ENCODE measurements at regions not wholly inside any gene's neighbourhood (a gene's known extent, or its start where the extent isn't known, plus 50 kb on each side); places are given as distances from the start of the nearest gene placed in this dataset.

DNA sequence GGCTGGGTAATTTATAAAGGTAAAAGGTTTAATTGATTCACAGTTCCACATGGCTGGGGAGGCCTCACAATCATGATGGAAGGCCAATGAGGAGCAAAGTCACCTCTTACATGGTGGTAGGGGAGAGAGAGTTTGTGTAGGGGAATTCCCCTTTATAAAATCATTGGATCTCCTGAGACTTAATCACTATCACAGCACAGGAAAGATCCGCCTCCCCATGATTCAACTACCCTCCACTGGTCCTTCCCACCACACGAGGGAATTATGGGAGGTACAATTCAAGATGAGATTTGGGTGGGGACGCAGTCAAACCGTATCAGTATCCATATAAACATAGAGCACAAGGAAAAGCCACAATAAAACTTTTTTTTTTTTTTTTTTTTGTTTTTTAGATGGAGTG, 172.6 kb upstream of the PIEZO2 start:
- 45% methylated on average over 4 of the region's 4 CpGs for WGBS (ENCODE audit: low lambda C conversion rate)
- Histone ChIP-seq H3K9ac (no peak overlapping the region; the same call in 1 of the 2 replicates), H3K27ac (ENCODE audit: low read depth in 2 of 2, low read length in 1 of 2) (peak overlapping the region in 1 of 2 experiments; percentile 95; a peak in 3 of 4 replicates), H3K9me3 (no peaks in the 10 kb centered on the region), H3K27me3 (ENCODE audit: insufficient read depth) (no peaks in the 10 kb centered on the region), H3F3A (replicated peaks; ENCODE audit: insufficient read depth) (peaks cover 55% of the 10 kb centered on the region), H3K4me1 (ENCODE audit: control insufficient read depth in 1 of 2, insufficient read depth in 2 of 2, low read depth in 1 of 2, low read length in 1 of 2) (peaks cover 2 to 40% of the 10 kb centered on the region in 2 experiments), H3K36me3 (replicated peaks in 1 of 2; ENCODE audit: control insufficient read depth in 1 of 2, insufficient read depth in 2 of 2, low read length in 1 of 2) (no peaks in the 10 kb centered on the region), H3K4me3 (ENCODE audit: low read depth in 2 of 2, low read length in 1 of 2) (no peak overlapping the region), H3K79me2 (ENCODE audit: insufficient read depth) (no peaks in the 10 kb centered on the region), H3K9me2 (no peaks in the 10 kb centered on the region), H2AFZ (ENCODE audit: low read depth) (no peak overlapping the region), H3K4me2 (no peak overlapping the region), H4K20me1 (ENCODE audit: insufficient read depth) (no peaks in the 10 kb centered on the region)
- CTCF ChIA-PET = interaction anchor here (1.9 kb wide), 1 partner anchor 11 kb away, joined by 5 read pairs; no protein-coding TSS in a partner anchor
- DNase-seq = no peak
- POLR2A ChIA-PET = no interaction called here
- no peak for TF ChIP-seq YY1 (IDR thresholded peaks at IDR 0.05; ENCODE audit: low read depth)
- TF ChIP-seq SIN3A (IDR thresholded peaks at IDR 0.05; ENCODE audit: borderline replicate concordance, low read depth, low read length) = no peak
- no peak for TF ChIP-seq CHD2 (IDR thresholded peaks at IDR 0.05; ENCODE audit: low read length, partially characterized antibody)
- TF ChIP-seq NRF1 (IDR thresholded peaks at IDR 0.05; ENCODE audit: low read depth, low read length) = no peak
- no peak for TF ChIP-seq JUND (IDR thresholded peaks at IDR 0.05)
- TF ChIP-seq, protein P1, sequence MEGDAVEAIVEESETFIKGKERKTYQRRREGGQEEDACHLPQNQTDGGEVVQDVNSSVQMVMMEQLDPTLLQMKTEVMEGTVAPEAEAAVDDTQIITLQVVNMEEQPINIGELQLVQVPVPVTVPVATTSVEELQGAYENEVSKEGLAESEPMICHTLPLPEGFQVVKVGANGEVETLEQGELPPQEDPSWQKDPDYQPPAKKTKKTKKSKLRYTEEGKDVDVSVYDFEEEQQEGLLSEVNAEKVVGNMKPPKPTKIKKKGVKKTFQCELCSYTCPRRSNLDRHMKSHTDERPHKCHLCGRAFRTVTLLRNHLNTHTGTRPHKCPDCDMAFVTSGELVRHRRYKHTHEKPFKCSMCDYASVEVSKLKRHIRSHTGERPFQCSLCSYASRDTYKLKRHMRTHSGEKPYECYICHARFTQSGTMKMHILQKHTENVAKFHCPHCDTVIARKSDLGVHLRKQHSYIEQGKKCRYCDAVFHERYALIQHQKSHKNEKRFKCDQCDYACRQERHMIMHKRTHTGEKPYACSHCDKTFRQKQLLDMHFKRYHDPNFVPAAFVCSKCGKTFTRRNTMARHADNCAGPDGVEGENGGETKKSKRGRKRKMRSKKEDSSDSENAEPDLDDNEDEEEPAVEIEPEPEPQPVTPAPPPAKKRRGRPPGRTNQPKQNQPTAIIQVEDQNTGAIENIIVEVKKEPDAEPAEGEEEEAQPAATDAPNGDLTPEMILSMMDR (IDR thresholded peaks at IDR 0.05) = no peak
- TF ChIP-seq TEAD4 (IDR thresholded peaks at IDR 0.05; ENCODE audit: borderline replicate concordance, insufficient read depth) = no peak
- TF ChIP-seq NFIC (IDR thresholded peaks at IDR 0.05; ENCODE audit: borderline replicate concordance) = no peak
- no peak for TF ChIP-seq RFX5 (IDR thresholded peaks at IDR 0.05; ENCODE audit: low read length)
- no peak for TF ChIP-seq GATA2 (CRISPR knock-in tag; IDR thresholded peaks at IDR 0.05)

DNA sequence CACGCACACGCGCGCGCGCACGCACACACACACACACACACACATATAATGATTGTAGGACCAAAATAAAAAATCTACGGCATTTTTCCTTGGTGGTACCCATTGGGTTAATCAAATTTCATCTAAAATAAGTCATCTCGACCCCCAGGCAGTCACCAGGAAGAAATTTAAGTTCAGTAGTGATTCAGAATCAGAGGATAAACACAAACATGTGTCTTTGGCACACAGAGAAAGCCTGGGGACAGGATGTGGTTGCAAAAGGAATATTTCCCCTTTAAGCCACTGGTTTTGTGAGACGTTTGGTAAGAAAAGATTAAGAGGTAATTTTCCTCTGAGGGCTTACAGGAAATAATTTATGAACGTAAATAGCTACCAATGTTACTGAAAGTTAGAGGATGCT, 171.6 kb upstream of the PIEZO2 start:
- Histone ChIP-seq H3K9me3 (no peaks in the 10 kb centered on the region), H3K9ac (peak overlapping the region; percentile 30; the same call in 1 of the 2 replicates), H3K27me3 (ENCODE audit: insufficient read depth) (no peaks in the 10 kb centered on the region), H3K27ac (ENCODE audit: low read depth in 2 of 2, low read length in 1 of 2) (peak overlapping the region; percentile 51 to 95; a peak in 3 of 4 replicates), H3K9me2 (no peaks in the 10 kb centered on the region), H3K4me3 (ENCODE audit: low read depth in 2 of 2, low read length in 1 of 2) (no peak overlapping the region), H3K79me2 (ENCODE audit: insufficient read depth) (no peaks in the 10 kb centered on the region), H3F3A (replicated peaks; ENCODE audit: insufficient read depth) (peaks cover 46% of the 10 kb centered on the region), H3K4me2 (peak overlapping the region; percentile 62), H2AFZ (ENCODE audit: low read depth) (peak overlapping the region; percentile 62; the same call in 1 of the 2 replicates), H4K20me1 (ENCODE audit: insufficient read depth) (no peaks in the 10 kb centered on the region), H3K36me3 (replicated peaks in 1 of 2; ENCODE audit: control insufficient read depth in 1 of 2, insufficient read depth in 2 of 2, low read length in 1 of 2) (no peaks in the 10 kb centered on the region), H3K4me1 (ENCODE audit: control insufficient read depth in 1 of 2, insufficient read depth in 2 of 2, low read depth in 1 of 2, low read length in 1 of 2) (peaks cover 2 to 40% of the 10 kb centered on the region in 2 experiments)
- ChIA-PET POLR2A (no interaction called here), CTCF (interaction anchor here (1.5 to 1.9 kb wide), 2 partner anchors 10 to 13 kb away, joined by 5 read pairs; no protein-coding TSS in a partner anchor)
- WGBS (ENCODE audit: low lambda C conversion rate) = 35% methylated on average over 11 of the region's 11 CpGs
- DNase-seq = no peak
- TF ChIP-seq JUND (IDR thresholded peaks at IDR 0.05) = peak; percentile 60
- TF ChIP-seq NFIC (IDR thresholded peaks at IDR 0.05; ENCODE audit: borderline replicate concordance) = peak; percentile 79
- peak; percentile 93 for TF ChIP-seq TCF12 (IDR thresholded peaks at IDR 0.05)
- no peak for TF ChIP-seq ELF1 (IDR thresholded peaks at IDR 0.05)
- TF ChIP-seq TEAD4 (IDR thresholded peaks at IDR 0.05; ENCODE audit: borderline replicate concordance, insufficient read depth) = peak; percentile 52; the same call in 1 of the 2 replicates
- TF ChIP-seq, protein P1 (IDR thresholded peaks at IDR 0.05) = no peak
- peak; percentile 59; the same call in 1 of the 2 replicates for TF ChIP-seq FOXM1 (IDR thresholded peaks at IDR 0.05; ENCODE audit: low read depth)
- no peak for TF ChIP-seq RAD21 (IDR thresholded peaks at IDR 0.05; ENCODE audit: low read length)
- peak; percentile 73 for TF ChIP-seq FOSL2 (IDR thresholded peaks at IDR 0.05; ENCODE audit: borderline replicate concordance, low read depth)
- no peak for TF ChIP-seq MXI1 (IDR thresholded peaks at IDR 0.05; ENCODE audit: low read depth, low read length)
- TF ChIP-seq SIN3A (IDR thresholded peaks at IDR 0.05; ENCODE audit: borderline replicate concordance, low read depth, low read length) = no peak
- TF ChIP-seq YY1 (IDR thresholded peaks at IDR 0.05; ENCODE audit: low read depth) = no peak
- TF ChIP-seq, protein P2, sequence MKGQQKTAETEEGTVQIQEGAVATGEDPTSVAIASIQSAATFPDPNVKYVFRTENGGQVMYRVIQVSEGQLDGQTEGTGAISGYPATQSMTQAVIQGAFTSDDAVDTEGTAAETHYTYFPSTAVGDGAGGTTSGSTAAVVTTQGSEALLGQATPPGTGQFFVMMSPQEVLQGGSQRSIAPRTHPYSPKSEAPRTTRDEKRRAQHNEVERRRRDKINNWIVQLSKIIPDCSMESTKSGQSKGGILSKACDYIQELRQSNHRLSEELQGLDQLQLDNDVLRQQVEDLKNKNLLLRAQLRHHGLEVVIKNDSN (IDR thresholded peaks at IDR 0.05; ENCODE audit: borderline replicate concordance, low read depth) = no peak
- TF ChIP-seq EZH2phosphoT487 (IDR thresholded peaks at IDR 0.05; ENCODE audit: borderline replicate concordance, low read depth) = no peak
- peak; percentile 70 for TF ChIP-seq MEF2A (IDR thresholded peaks at IDR 0.05; ENCODE audit: borderline replicate concordance, low read depth)
- no peak for TF ChIP-seq RCOR1 (IDR thresholded peaks at IDR 0.05; ENCODE audit: low read length)
- TF ChIP-seq, protein P3, sequence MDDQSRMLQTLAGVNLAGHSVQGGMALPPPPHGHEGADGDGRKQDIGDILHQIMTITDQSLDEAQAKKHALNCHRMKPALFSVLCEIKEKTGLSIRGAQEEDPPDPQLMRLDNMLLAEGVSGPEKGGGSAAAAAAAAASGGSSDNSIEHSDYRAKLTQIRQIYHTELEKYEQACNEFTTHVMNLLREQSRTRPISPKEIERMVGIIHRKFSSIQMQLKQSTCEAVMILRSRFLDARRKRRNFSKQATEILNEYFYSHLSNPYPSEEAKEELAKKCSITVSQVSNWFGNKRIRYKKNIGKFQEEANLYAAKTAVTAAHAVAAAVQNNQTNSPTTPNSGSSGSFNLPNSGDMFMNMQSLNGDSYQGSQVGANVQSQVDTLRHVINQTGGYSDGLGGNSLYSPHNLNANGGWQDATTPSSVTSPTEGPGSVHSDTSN (IDR thresholded peaks at IDR 0.05) = peak; percentile 64
- no peak for TF ChIP-seq NRF1 (IDR thresholded peaks at IDR 0.05; ENCODE audit: low read depth, low read length)
- TF ChIP-seq POLR2AphosphoS5 (IDR thresholded peaks at IDR 0.05; ENCODE audit: low read depth, low read length) = peak; percentile 52; the same call in 1 of the 2 replicates
